HCT116 (cell line): ENCODE measurements at regions not wholly inside any gene's neighbourhood (a gene's known extent, or its start where the extent isn't known, plus 50 kb on each side); places are given as distances from the start of the nearest gene placed in this dataset.

Experiments
- ATAC-seq: fragments of 200-7000 bp; cut with Tn5 transposase; 2 replicates; pipeline ENCODE4 v1.9.1; 2020; ENCODE audit warnings: mild to moderate bottlenecking, moderate library complexity
- BruUV-seq: library from RNA; stranded (reverse); fragments of 400-500 nt; replicated peaks from 2 replicates; lab custom pipeline; 2021; lab: Mats Ljungman, UMichigan
- CTCF ChIA-PET: fragments of 300-600 bp; sonication (Branson Sonifier 250); formaldehyde crosslinking; loops from one replicate; lab custom pipeline; 2021; ENCODE audit warnings: antibody characterized with exemption; lab: Charles Lee
- POLR2A ChIA-PET: fragments of 300-600, 350-600 bp; sonication (Branson Sonifier 250); formaldehyde crosslinking; loops from one replicate; lab custom pipeline; 2021; ENCODE audit warnings: antibody characterized with exemption; lab: Charles Lee
- RAD21 ChIA-PET, 2 experiments: fragments of 300-600 bp; sonication (Branson Sonifier 250); formaldehyde crosslinking; loops; one replicate each; lab custom pipeline; 2023; ENCODE audit warnings: low total read pairs in 2 of 2; ENCODE audit not compliant: uncharacterized antibody in 2 of 2, unreplicated experiment in 2 of 2, low non-redundant PET in 1 of 2; lab: Charles Lee
- DNase-seq: peaks from one replicate; pipeline ENCODE4 v3.0.0-alpha.2; 2010; ENCODE audit warnings: low read depth, low spot score
- H2AFZ ChIP-seq: fragments of 200-600 bp; shearing (Covaris generic), sonication (generic); 2 replicates; pipeline ENCODE4 v1.6.1; 2017; ENCODE audit warnings: low read depth, mixed run types, mixed read lengths, antibody characterized with exemption, low read length; ENCODE audit not compliant: poor library complexity, severe bottlenecking
- H3K27ac ChIP-seq: 2 replicates; pipeline ENCODE4 v1.5.1; 2012; ENCODE audit warnings: low read depth, low read length
- H3K27me3 ChIP-seq: fragments of 200-600 bp; sonication (generic); 2 replicates; pipeline ENCODE4 v1.6.1; 2016; ENCODE audit warnings: mixed run types, low read length, mixed read lengths; ENCODE audit not compliant: insufficient read depth
- H3K36me3 ChIP-seq, 2 experiments: fragments of 200-500 bp in 1 of 2; fragments of 200-600 bp in 1 of 2; sonication (Bioruptor generic) in 1 of 2; sonication (generic) in 1 of 2; 2 replicates each; pipeline versions ENCODE4 v1.5.1 to v1.6.1; 2014 to 2016; ENCODE audit warnings: low read length in 2 of 2, inconsistent platforms in 1 of 2, mixed read lengths in 1 of 2, mixed run types in 1 of 2; ENCODE audit not compliant: insufficient read depth in 2 of 2, control insufficient read depth in 1 of 2
- H3K4me1 ChIP-seq, 2 experiments: fragments of 200-600 bp in 1 of 2; sonication (generic) in 1 of 2; 2 replicates each; pipeline versions ENCODE4 v1.5.1 to v1.6.1; 2012 to 2017; ENCODE audit warnings: low read length in 2 of 2, inconsistent platforms in 1 of 2, mild to moderate bottlenecking in 1 of 2, mixed read lengths in 1 of 2, mixed run types in 1 of 2, moderate library complexity in 1 of 2; ENCODE audit not compliant: insufficient read depth in 2 of 2, control insufficient read depth in 1 of 2
- H3K4me2 ChIP-seq: fragments of 200-600 bp; sonication (generic); 2 replicates; pipeline ENCODE4 v1.6.1; 2017; ENCODE audit warnings: mixed run types, low read length, mixed read lengths
- H3K4me3 ChIP-seq, 2 experiments: fragments of 200-600 bp in 1 of 2; sonication (generic) in 1 of 2; replicated peaks in 1 of 2; 2 replicates each; pipeline ENCODE4 v1.5.1; 2011 to 2016; ENCODE audit warnings: low read length in 2 of 2, control low read depth in 1 of 2, low read depth in 1 of 2, mild to moderate bottlenecking in 1 of 2, mixed read lengths in 1 of 2, mixed run types in 1 of 2
- H3K79me2 ChIP-seq: fragments of 200-600 bp; sonication (generic); 2 replicates; pipeline ENCODE4 v1.6.1; 2017; ENCODE audit warnings: mild to moderate bottlenecking, mixed run types, low read length, moderate library complexity, mixed read lengths; ENCODE audit not compliant: insufficient read depth
- H3K9ac ChIP-seq: fragments of 200-600 bp; sonication (generic); 2 replicates; pipeline ENCODE4 v1.6.1; 2016; ENCODE audit warnings: low read length, mixed read lengths
- H3K9me2 ChIP-seq: fragments of 200-600 bp; sonication (generic), shearing (Covaris generic); 2 replicates; pipeline ENCODE4 v1.6.1; 2017; ENCODE audit warnings: mixed run types, mild to moderate bottlenecking, moderate library complexity; ENCODE audit not compliant: insufficient read depth
- H3K9me3 ChIP-seq, 2 experiments: fragments of 200-500 bp in 1 of 2; fragments of 200-600 bp in 1 of 2; sonication (Bioruptor generic) in 1 of 2; sonication (generic) in 1 of 2; 2 replicates each; pipeline ENCODE4 v1.6.1; 2014 to 2017; ENCODE audit warnings: low read length in 2 of 2, mixed read lengths in 2 of 2, inconsistent platforms in 1 of 2, low read depth in 1 of 2, mild to moderate bottlenecking in 1 of 2, mixed run types in 1 of 2, moderate library complexity in 1 of 2; ENCODE audit not compliant: control insufficient read depth in 1 of 2, insufficient read depth in 1 of 2
- H4K20me1 ChIP-seq: fragments of 200-600 bp; sonication (generic), shearing (Covaris generic); 2 replicates; pipeline ENCODE4 v1.6.1; 2017; ENCODE audit warnings: mixed run types, mild to moderate bottlenecking, moderate library complexity; ENCODE audit not compliant: insufficient read depth
- CEBPB ChIP-seq: IDR thresholded peaks from 2 replicates; pipeline ENCODE4 v1.6.1; 2012; ENCODE audit warnings: low read depth
- EGR1 ChIP-seq: IDR thresholded peaks from 2 replicates; pipeline ENCODE4 v1.6.1; 2012; ENCODE audit warnings: low read depth
- EZH2phosphoT487 ChIP-seq: fragments of 200-600 bp; IDR thresholded peaks from 2 replicates; pipeline ENCODE4 v1.6.1; 2018; ENCODE audit warnings: antibody characterized with exemption, borderline replicate concordance
- POLR2AphosphoS5 ChIP-seq: IDR thresholded peaks from 2 replicates; pipeline ENCODE4 v1.6.1; 2011; ENCODE audit warnings: mild to moderate bottlenecking, low read depth, low read length, moderate library complexity
- SIN3A ChIP-seq: IDR thresholded peaks from 2 replicates; pipeline ENCODE4 v1.6.1; 2012; ENCODE audit warnings: low read depth
- SP1 ChIP-seq: IDR thresholded peaks from 2 replicates; pipeline ENCODE4 v1.6.1; 2012; ENCODE audit warnings: low read depth
- SRF ChIP-seq: IDR thresholded peaks from 2 replicates; pipeline ENCODE4 v1.6.1; 2012; ENCODE audit warnings: low read depth
- TCF7L2 ChIP-seq: IDR thresholded peaks from 2 replicates; pipeline ENCODE4 v1.7.0; 2011; ENCODE audit warnings: borderline replicate concordance, inconsistent platforms; ENCODE audit not compliant: insufficient read depth, insufficient read length; ENCODE audit errors: extremely low read depth
- ZFX ChIP-seq: fragments of 450-650 bp; IDR thresholded peaks from 2 replicates; pipeline ENCODE4 v1.6.1; 2017
- intact Hi-C: fragments of 100-400 bp; cut with micrococcal nuclease; formaldehyde crosslinking; loops from 2 replicates; pipeline ENCODE4 v1.10.0; 2022
- TF ChIP-seq, protein P1 (sequence below): IDR thresholded peaks from 2 replicates; pipeline ENCODE4 v1.6.1; 2012
- TF ChIP-seq, protein P2 (sequence below): IDR thresholded peaks from 2 replicates; pipeline ENCODE4 v1.6.1; 2012; ENCODE audit warnings: low read depth

DNA sequence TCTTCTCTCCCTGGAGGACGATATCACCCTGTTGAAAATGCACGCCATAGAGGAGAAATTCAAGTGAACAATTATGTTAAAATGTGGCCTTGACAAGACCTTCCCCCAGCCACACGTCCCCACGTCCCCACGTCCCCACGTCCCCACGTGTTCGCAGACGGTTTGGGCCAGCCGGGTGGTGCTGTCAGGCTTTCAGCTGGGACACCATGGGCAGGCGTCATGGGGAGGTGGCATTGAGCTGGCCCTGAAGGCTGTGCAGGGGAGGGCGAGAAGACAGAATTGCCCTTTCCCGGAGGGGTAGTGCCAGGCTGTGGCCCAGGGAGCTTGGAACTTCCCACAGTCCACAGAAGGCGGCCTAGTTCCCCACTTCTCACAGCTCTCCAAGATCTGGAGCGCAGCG lies 240.7 kb upstream of the RAB6C start:
- Histone ChIP-seq H3K36me3 (no peaks in the 10 kb centered on the region), H3K79me2 (no peaks in the 10 kb centered on the region), H3K4me2 (no peak overlapping the region), H3K9ac (no peak overlapping the region), H3K27me3 (peaks cover 11% of the 10 kb centered on the region; the same call in 1 of the 2 replicates), H2AFZ (no peak overlapping the region), H3K4me1 (no peaks in the 10 kb centered on the region), H4K20me1 (no peaks in the 10 kb centered on the region), H3K9me3 (no peaks in the 10 kb centered on the region), H3K9me2 (no peaks in the 10 kb centered on the region), H3K4me3 (no peak overlapping the region), H3K27ac (no peak overlapping the region)
- CTCF ChIA-PET = no interaction called here
- RAD21 ChIA-PET = no interaction called here
- ATAC-seq = no peak
- TF ChIP-seq SRF (no peak), SP1 (no peak), SIN3A (no peak), EZH2phosphoT487 (no peak), CEBPB (no peak), EGR1 (no peak), TCF7L2 (no peak), POLR2AphosphoS5 (no peak)
- TF ChIP-seq, protein P1, sequence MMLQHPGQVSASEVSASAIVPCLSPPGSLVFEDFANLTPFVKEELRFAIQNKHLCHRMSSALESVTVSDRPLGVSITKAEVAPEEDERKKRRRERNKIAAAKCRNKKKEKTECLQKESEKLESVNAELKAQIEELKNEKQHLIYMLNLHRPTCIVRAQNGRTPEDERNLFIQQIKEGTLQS = no peak
- intact Hi-C loops = no loop called here
- POLR2A ChIA-PET = no interaction called here
- no peak for DNase-seq
- BruUV-seq = no TSS peak

DNA sequence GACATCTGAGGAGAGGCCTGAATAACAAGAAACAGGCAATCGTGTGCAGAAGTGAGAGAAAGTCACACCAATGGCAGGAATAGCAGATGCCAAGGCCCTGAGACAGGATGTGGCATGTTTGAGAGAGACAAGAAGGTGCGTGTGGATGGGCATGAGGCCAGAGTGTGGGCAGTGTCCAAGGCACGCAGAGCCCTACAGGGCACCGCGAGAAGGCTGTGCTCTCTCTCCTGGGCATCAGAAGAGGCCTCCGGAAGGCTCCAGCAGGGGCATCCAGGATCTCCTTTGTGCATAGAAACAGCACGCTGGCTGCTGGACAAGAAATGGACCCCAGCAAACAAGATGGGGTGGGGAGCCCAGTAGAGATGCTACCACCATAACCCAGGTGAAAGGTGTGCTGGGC lies 239.0 kb upstream of the RAB6C start:
- no peaks in the 10 kb centered on the region for H4K20me1 ChIP-seq
- POLR2A ChIA-PET = no interaction called here
- H3K4me1 ChIP-seq = no peaks in the 10 kb centered on the region
- peaks cover 9% of the 10 kb centered on the region; the same call in 1 of the 2 replicates for H3K27me3 ChIP-seq
- no peak overlapping the region for H3K4me3 ChIP-seq
- BruUV-seq = no TSS peak
- no peak overlapping the region for H3K27ac ChIP-seq
- no peak overlapping the region for H2AFZ ChIP-seq
- RAD21 ChIA-PET = no interaction called here
- H3K9me3 ChIP-seq = no peaks in the 10 kb centered on the region
- H3K9me2 ChIP-seq = no peaks in the 10 kb centered on the region
- intact Hi-C loops = no loop called here
- no peak for TF ChIP-seq SRF
- TF ChIP-seq, protein P2, sequence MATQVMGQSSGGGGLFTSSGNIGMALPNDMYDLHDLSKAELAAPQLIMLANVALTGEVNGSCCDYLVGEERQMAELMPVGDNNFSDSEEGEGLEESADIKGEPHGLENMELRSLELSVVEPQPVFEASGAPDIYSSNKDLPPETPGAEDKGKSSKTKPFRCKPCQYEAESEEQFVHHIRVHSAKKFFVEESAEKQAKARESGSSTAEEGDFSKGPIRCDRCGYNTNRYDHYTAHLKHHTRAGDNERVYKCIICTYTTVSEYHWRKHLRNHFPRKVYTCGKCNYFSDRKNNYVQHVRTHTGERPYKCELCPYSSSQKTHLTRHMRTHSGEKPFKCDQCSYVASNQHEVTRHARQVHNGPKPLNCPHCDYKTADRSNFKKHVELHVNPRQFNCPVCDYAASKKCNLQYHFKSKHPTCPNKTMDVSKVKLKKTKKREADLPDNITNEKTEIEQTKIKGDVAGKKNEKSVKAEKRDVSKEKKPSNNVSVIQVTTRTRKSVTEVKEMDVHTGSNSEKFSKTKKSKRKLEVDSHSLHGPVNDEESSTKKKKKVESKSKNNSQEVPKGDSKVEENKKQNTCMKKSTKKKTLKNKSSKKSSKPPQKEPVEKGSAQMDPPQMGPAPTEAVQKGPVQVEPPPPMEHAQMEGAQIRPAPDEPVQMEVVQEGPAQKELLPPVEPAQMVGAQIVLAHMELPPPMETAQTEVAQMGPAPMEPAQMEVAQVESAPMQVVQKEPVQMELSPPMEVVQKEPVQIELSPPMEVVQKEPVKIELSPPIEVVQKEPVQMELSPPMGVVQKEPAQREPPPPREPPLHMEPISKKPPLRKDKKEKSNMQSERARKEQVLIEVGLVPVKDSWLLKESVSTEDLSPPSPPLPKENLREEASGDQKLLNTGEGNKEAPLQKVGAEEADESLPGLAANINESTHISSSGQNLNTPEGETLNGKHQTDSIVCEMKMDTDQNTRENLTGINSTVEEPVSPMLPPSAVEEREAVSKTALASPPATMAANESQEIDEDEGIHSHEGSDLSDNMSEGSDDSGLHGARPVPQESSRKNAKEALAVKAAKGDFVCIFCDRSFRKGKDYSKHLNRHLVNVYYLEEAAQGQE = no peak
- no peak for TF ChIP-seq ZFX
- TF ChIP-seq, protein P1 = no peak
- DNase-seq (no peak), ATAC-seq (no peak)
- no peak overlapping the region for H3K4me2 ChIP-seq
- CTCF ChIA-PET = no interaction called here
- H3K79me2 ChIP-seq = no peaks in the 10 kb centered on the region
- no peak overlapping the region for H3K9ac ChIP-seq
- no peaks in the 10 kb centered on the region for H3K36me3 ChIP-seq
